HG02981 (cell line): ENCODE measurements at regions not wholly inside any gene's neighbourhood (a gene's known extent, or its start where the extent isn't known, plus 50 kb on each side); places are given as distances from the start of the nearest gene placed in this dataset.
"Not testable (repeated sequence)": the region's sequence is repeated elsewhere in the genome, so short reads cannot be mapped to it uniquely, and the experiment has no call there.

ENCODE experiments used
- ATAC-seq: cut with Tn5 transposase; IDR thresholded peaks from one replicate; pipeline ENCODE4 v1.9.1; 2021; ENCODE audit warnings: mild to moderate bottlenecking, moderate library complexity; ENCODE audit not compliant: unreplicated experiment

GRCh38 chr2:34261701-34262100 is 662.6 kb upstream of the FAM98A start:
- ATAC-seq, result no peak

- ATAC-seq, result no peak
Observed at GRCh38 chr2:34254272-34254878, 655.3 kb upstream of the FAM98A start.

- ATAC-seq, result no peak
Observed at GRCh38 chr2:34252111-34252510, 653.0 kb upstream of the FAM98A start.

GRCh38 chr2:34251578-34251977 is 652.5 kb upstream of the FAM98A start:
- ATAC-seq, result no peak

GRCh38 chr2:34244195-34244594 is 645.1 kb upstream of the FAM98A start:
- no peak for ATAC-seq

GRCh38 chr2:34242763-34243123 is 643.6 kb upstream of the FAM98A start:
- no peak for ATAC-seq

- no peak for ATAC-seq
Observed at GRCh38 chr2:34241905-34242762, 643.0 kb upstream of the FAM98A start.

GRCh38 chr2:34239511-34239910 is 640.4 kb upstream of the FAM98A start:
- no peak for ATAC-seq

- ATAC-seq, result no peak
Observed at GRCh38 chr2:34234823-34235222, 635.7 kb upstream of the FAM98A start.

GRCh38 chr2:34229998-34230397 is 630.9 kb upstream of the FAM98A start:
- no peak for ATAC-seq

GRCh38 chr2:34215174-34215573 is 616.1 kb upstream of the FAM98A start:
- no peak for ATAC-seq

- not testable (repeated sequence) for ATAC-seq
Observed at GRCh38 chr2:34210382-34210781, 611.3 kb upstream of the FAM98A start.

- ATAC-seq, result no peak
Observed at GRCh38 chr2:34204560-34204959, 605.5 kb upstream of the FAM98A start.

- ATAC-seq, result no peak
Observed at GRCh38 chr2:34201099-34201498, 602.0 kb upstream of the FAM98A start.

GRCh38 chr2:34199971-34200370 is 600.9 kb upstream of the FAM98A start:
- ATAC-seq, result no peak

- no peak for ATAC-seq
Observed at GRCh38 chr2:34193164-34193563, 594.1 kb upstream of the FAM98A start.

GRCh38 chr2:34188464-34189303 is 589.6 kb upstream of the FAM98A start:
- ATAC-seq, result no peak

GRCh38 chr2:34179511-34179910 is 580.4 kb upstream of the FAM98A start:
- ATAC-seq, result no peak

GRCh38 chr2:34178482-34178881 is 579.4 kb upstream of the FAM98A start:
- ATAC-seq, result no peak

- ATAC-seq, result no peak
Observed at GRCh38 chr2:34176693-34177092, 577.6 kb upstream of the FAM98A start.

GRCh38 chr2:34174506-34174905 is 575.4 kb upstream of the FAM98A start:
- no peak for ATAC-seq

- ATAC-seq, result no peak
Observed at GRCh38 chr2:34162231-34162630, 563.1 kb upstream of the FAM98A start.
